ENCODE measurements at regions not wholly inside any gene's neighbourhood (a gene's known extent, or its start where the extent isn't known, plus 50 kb on each side); places are given as distances from the start of the nearest gene placed in this dataset.

- Histone ChIP-seq H3K27ac (no peak overlapping the region), H3K4me1 (no peaks in the 10 kb centered on the region), H3K4me2 (no peak overlapping the region), H3K4me3 (no peak overlapping the region), H4K20me1 (no peaks in the 10 kb centered on the region), H3K9ac (no peak overlapping the region), H3K9me3 (no peaks in the 10 kb centered on the region), H3K36me3 (no peaks in the 10 kb centered on the region), H3K27me3 (no peaks in the 10 kb centered on the region)
- TF ChIP-seq Cebpa-rat (IDR thresholded peaks at IDR 0.05) = no peak
Measured at GRCh38 chr1:221451741-221452140, 290.1 kb downstream of the DUSP10 start.

GRCh38 chr1:221454096-221454495 lies 287.8 kb downstream of the DUSP10 start:
- Histone ChIP-seq H3K27ac (no peak overlapping the region), H3K4me2 (no peak overlapping the region), H4K20me1 (no peaks in the 10 kb centered on the region), H3K4me1 (no peaks in the 10 kb centered on the region), H3K27me3 (no peaks in the 10 kb centered on the region), H3K4me3 (no peak overlapping the region), H3K9ac (no peak overlapping the region), H3K9me3 (no peaks in the 10 kb centered on the region), H3K36me3 (no peaks in the 10 kb centered on the region)
- TF ChIP-seq Cebpa-rat (IDR thresholded peaks at IDR 0.05) = no peak

GRCh38 chr1:221456918-221457317 lies 285.0 kb downstream of the DUSP10 start:
- no peaks in the 10 kb centered on the region for H4K20me1 ChIP-seq
- H3K9me3 ChIP-seq = no peaks in the 10 kb centered on the region
- no peaks in the 10 kb centered on the region for H3K27me3 ChIP-seq
- no peak overlapping the region for H3K4me3 ChIP-seq
- no peaks in the 10 kb centered on the region for H3K36me3 ChIP-seq
- no peak overlapping the region for H3K27ac ChIP-seq
- no peaks in the 10 kb centered on the region for H3K4me1 ChIP-seq
- no peak for TF ChIP-seq Cebpa-rat (IDR thresholded peaks at IDR 0.05)
- no peak overlapping the region for H3K9ac ChIP-seq
- no peak overlapping the region for H3K4me2 ChIP-seq

- Histone ChIP-seq H3K27ac (no peak overlapping the region), H3K9ac (no peak overlapping the region)
- no peak for TF ChIP-seq Cebpa-rat (IDR thresholded peaks at IDR 0.05)
Measured at GRCh38 chr1:221457685-221458446, 284.0 kb downstream of the DUSP10 start.

GRCh38 chr1:221458447-221459156 lies 283.3 kb downstream of the DUSP10 start:
- no peaks in the 10 kb centered on the region for H3K36me3 ChIP-seq
- H3K9me3 ChIP-seq = no peaks in the 10 kb centered on the region
- H3K4me1 ChIP-seq = no peaks in the 10 kb centered on the region
- no peaks in the 10 kb centered on the region for H3K27me3 ChIP-seq
- H3K9ac ChIP-seq = no peak overlapping the region
- no peak overlapping the region for H3K4me3 ChIP-seq
- TF ChIP-seq Cebpa-rat (IDR thresholded peaks at IDR 0.05) = no peak
- H3K4me2 ChIP-seq = no peak overlapping the region
- H3K27ac ChIP-seq = no peak overlapping the region
- no peaks in the 10 kb centered on the region for H4K20me1 ChIP-seq

More at GRCh38 chr1:221457685-221458446, 284.0 kb downstream of the DUSP10 start:
- H3K4me3 ChIP-seq = no peak overlapping the region
- H4K20me1 ChIP-seq = no peaks in the 10 kb centered on the region
- no peak overlapping the region for H3K4me2 ChIP-seq
- H3K9me3 ChIP-seq = no peaks in the 10 kb centered on the region
- H3K4me1 ChIP-seq = no peaks in the 10 kb centered on the region
- no peaks in the 10 kb centered on the region for H3K27me3 ChIP-seq
- no peaks in the 10 kb centered on the region for H3K36me3 ChIP-seq

GRCh38 chr1:221459558-221459957 lies 282.3 kb downstream of the DUSP10 start:
- Histone ChIP-seq H4K20me1 (no peaks in the 10 kb centered on the region), H3K9ac (no peak overlapping the region), H3K9me3 (no peaks in the 10 kb centered on the region), H3K4me2 (no peak overlapping the region), H3K4me3 (no peak overlapping the region), H3K27me3 (no peaks in the 10 kb centered on the region), H3K27ac (no peak overlapping the region), H3K36me3 (no peaks in the 10 kb centered on the region), H3K4me1 (no peaks in the 10 kb centered on the region)
- TF ChIP-seq Cebpa-rat (IDR thresholded peaks at IDR 0.05) = no peak

GRCh38 chr1:221462345-221462744 lies 279.5 kb downstream of the DUSP10 start:
- peaks cover under 1% of the 10 kb centered on the region; the same call in 1 of the 2 replicates for H3K9me3 ChIP-seq
- no peak overlapping the region for H3K4me3 ChIP-seq
- H3K9ac ChIP-seq = no peak overlapping the region
- H3K27me3 ChIP-seq = no peaks in the 10 kb centered on the region
- no peak overlapping the region for H3K27ac ChIP-seq
- no peak for TF ChIP-seq Cebpa-rat (IDR thresholded peaks at IDR 0.05)
- no peaks in the 10 kb centered on the region for H3K4me1 ChIP-seq
- no peak overlapping the region for H3K4me2 ChIP-seq
- no peaks in the 10 kb centered on the region for H4K20me1 ChIP-seq
- no peaks in the 10 kb centered on the region for H3K36me3 ChIP-seq

GRCh38 chr1:221468546-221468945 lies 273.3 kb downstream of the DUSP10 start:
- Histone ChIP-seq H3K4me3 (no peak overlapping the region), H3K9ac (no peak overlapping the region), H3K27ac (no peak overlapping the region), H3K4me2 (no peak overlapping the region), H3K27me3 (no peaks in the 10 kb centered on the region), H3K36me3 (no peaks in the 10 kb centered on the region), H4K20me1 (no peaks in the 10 kb centered on the region), H3K9me3 (peaks cover 9% of the 10 kb centered on the region; the same call in 1 of the 2 replicates), H3K4me1 (peaks cover 7% of the 10 kb centered on the region)
- TF ChIP-seq Cebpa-rat (IDR thresholded peaks at IDR 0.05) = no peak

GRCh38 chr1:221469476-221469875 lies 272.4 kb downstream of the DUSP10 start:
- Histone ChIP-seq H3K9me3 (peaks cover 9% of the 10 kb centered on the region; the same call in 1 of the 2 replicates), H3K4me2 (no peak overlapping the region), H3K27ac (no peak overlapping the region), H3K27me3 (no peaks in the 10 kb centered on the region), H3K4me1 (peaks cover 7% of the 10 kb centered on the region), H3K9ac (no peak overlapping the region), H3K36me3 (no peaks in the 10 kb centered on the region), H3K4me3 (no peak overlapping the region), H4K20me1 (no peaks in the 10 kb centered on the region)
- no peak for TF ChIP-seq Cebpa-rat (IDR thresholded peaks at IDR 0.05)

GRCh38 chr1:221470000-221470698 lies 271.7 kb downstream of the DUSP10 start:
- Histone ChIP-seq H3K27me3 (no peaks in the 10 kb centered on the region), H4K20me1 (no peaks in the 10 kb centered on the region), H3K27ac (no peak overlapping the region), H3K9me3 (peaks cover 9% of the 10 kb centered on the region; the same call in 1 of the 2 replicates), H3K4me1 (peaks cover 7% of the 10 kb centered on the region), H3K4me3 (no peak overlapping the region), H3K36me3 (no peaks in the 10 kb centered on the region), H3K4me2 (no peak overlapping the region), H3K9ac (no peak overlapping the region)
- no peak for TF ChIP-seq Cebpa-rat (IDR thresholded peaks at IDR 0.05)

Measured in BLaER1 (cell line).